ENCODE measurements at regions not wholly inside any gene's neighbourhood (a gene's known extent, or its start where the extent isn't known, plus 50 kb on each side); places are given as distances from the start of the nearest gene placed in this dataset.

DNA sequence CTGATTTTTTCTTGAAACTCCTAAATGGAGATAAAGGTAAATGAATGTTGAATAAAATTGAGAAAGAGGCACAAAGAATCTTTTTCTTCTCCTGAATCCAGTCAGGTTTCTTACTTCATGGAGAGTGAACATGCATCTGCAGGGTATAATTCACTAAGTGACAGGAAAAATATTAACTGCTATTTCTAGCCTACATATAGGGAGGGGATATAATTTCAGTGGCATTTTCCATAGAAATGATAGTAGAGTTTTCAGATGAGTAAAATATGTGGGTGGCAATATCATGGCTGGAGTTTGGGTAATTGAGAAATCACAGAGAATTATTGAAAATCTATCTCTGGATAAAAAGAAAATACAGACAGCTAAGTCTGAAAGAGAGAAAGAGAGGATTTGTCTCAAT, 1227.0 kb upstream of the GJE1 start:
- DNase-seq, result no peak
- intact Hi-C loops (cut with DNase I), result no loop called here
- no peak overlapping the region for H3K27ac ChIP-seq
- H3K36me3 ChIP-seq, result no peaks in the 10 kb centered on the region
- TF ChIP-seq CTCF (IDR thresholded peaks at IDR 0.05) (no peak), POLR2A (IDR thresholded peaks at IDR 0.05) (no peak)
- H3K27me3 ChIP-seq, result no peaks in the 10 kb centered on the region
- no peak for ATAC-seq
- H3K9me3 ChIP-seq, result peaks cover 0 to 17% (median 3%) of the 10 kb centered on the region in 12 donors
- no peaks in the 10 kb centered on the region for H3K4me1 ChIP-seq
- H3K4me3 ChIP-seq, result no peak overlapping the region

GRCh38 chr6:140905050-140905449, 1227.7 kb upstream of the GJE1 start:
- H3K27ac ChIP-seq, result no peak overlapping the region
- 90 to 94% (median 93%) methylated on average over 1 of the region's 1 CpG for WGBS, 4 donors
- H3K4me3 ChIP-seq, result no peak overlapping the region
- intact Hi-C loops (cut with DNase I), result no loop called here
- peaks cover 0 to 17% (median 3%) of the 10 kb centered on the region in 12 donors for H3K9me3 ChIP-seq
- H3K36me3 ChIP-seq, result no peaks in the 10 kb centered on the region
- H3K27me3 ChIP-seq, result no peaks in the 10 kb centered on the region
- no peak for ATAC-seq
- no peak for DNase-seq
- H3K4me1 ChIP-seq, result no peaks in the 10 kb centered on the region
- TF ChIP-seq POLR2A (IDR thresholded peaks at IDR 0.05), result no peak
- no peak for TF ChIP-seq CTCF (IDR thresholded peaks at IDR 0.05)

DNA sequence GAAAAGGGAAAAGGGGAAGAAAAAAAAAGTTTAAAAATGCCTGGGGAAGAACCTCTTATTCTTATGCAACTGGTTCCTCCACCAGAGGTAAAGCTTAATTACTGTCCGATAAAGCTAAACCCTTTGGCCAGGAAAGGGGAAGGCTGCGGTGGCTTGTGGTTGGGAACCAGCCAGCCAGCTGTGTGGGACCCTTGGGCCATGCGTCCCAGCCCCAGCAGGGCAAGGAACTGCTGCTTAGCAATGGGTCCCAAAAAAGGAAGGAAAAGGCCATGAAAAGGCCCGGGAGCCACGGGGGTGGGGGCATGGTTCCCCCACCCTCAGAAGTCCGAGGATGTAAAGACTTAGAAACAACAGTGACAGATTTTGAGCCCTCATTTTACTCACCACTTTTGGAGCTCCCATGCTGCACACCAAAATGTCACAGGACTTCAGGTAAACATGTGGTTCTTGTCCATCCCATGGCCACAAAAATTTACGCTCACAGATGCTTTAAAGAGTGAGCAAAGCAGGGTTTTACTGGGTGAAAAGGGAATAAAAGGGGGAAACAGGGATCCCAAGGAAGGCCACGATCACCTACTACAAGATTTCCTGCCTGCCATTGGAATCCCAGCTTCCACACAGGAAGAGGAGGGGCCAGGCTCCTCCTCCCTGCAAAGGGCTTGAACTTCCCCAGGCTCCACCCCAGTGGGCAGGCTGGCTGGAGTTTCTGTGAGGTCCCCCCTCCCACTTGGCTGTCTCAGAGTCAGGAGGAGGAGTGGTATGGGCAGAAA, 1234.7 kb upstream of the GJE1 start:
- DNase-seq, result peak in 2 of 5 donors; percentile 19 to 45
- TF ChIP-seq POLR2A (IDR thresholded peaks at IDR 0.05) (no peak), CTCF (IDR thresholded peaks at IDR 0.05) (no peak)
- H3K36me3 ChIP-seq, result no peaks in the 10 kb centered on the region
- H3K9me3 ChIP-seq, result peaks cover 0 to 24% (median 3%) of the 10 kb centered on the region in 12 donors
- 80 to 84% (median 81%) methylated on average over 8 of the region's 8 CpGs for WGBS, 4 donors
- H3K27me3 ChIP-seq, result no peaks in the 10 kb centered on the region
- intact Hi-C loops (cut with DNase I), result no loop called here
- peak overlapping the region in 9 of 12 donors; percentile 5 to 54 (median 33) for H3K4me3 ChIP-seq
- peaks cover 0 to 3% (median 0%) of the 10 kb centered on the region in 12 donors for H3K4me1 ChIP-seq
- H3K27ac ChIP-seq, result peak overlapping the region in 3 of 12 donors; percentile 11 to 40 (median 23)
- peak; percentile 52 to 74 (median 60) for ATAC-seq

DNA sequence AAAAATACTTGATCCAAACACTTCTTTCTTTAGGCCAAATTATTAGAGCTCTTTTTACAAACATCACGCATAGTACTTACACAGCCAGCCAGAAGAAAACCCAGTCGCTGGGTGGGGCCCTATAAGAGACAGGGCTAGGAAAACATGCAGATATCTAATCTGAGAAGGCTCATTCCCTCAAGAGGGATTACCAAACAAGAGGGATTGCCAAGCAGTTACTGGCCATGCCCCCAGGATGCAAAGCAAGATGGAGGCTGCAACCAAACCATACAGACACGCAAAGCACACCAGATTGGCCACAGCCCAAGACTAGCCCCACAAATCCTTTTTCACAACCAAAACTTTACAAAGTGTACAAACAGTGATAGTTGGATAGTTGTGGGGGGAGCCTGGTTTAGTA, 1235.4 kb upstream of the GJE1 start:
- Histone ChIP-seq H3K27ac (peak overlapping the region in 1 of 12 donors; percentile 23), H3K9me3 (peaks cover 0 to 24% (median 3%) of the 10 kb centered on the region in 12 donors), H3K4me1 (peaks cover 0 to 3% (median 0%) of the 10 kb centered on the region in 12 donors), H3K36me3 (no peaks in the 10 kb centered on the region), H3K27me3 (no peaks in the 10 kb centered on the region), H3K4me3 (peak overlapping the region in 8 of 12 donors; percentile 14 to 54 (median 34))
- ATAC-seq, result no peak
- WGBS, 4 donors, result 80 to 93% (median 88%) methylated on average over 3 of the region's 3 CpGs
- intact Hi-C loops (cut with DNase I), result no loop called here
- TF ChIP-seq POLR2A (IDR thresholded peaks at IDR 0.05) (no peak), CTCF (IDR thresholded peaks at IDR 0.05) (no peak)
- no peak for DNase-seq

All from heart left ventricle (tissue), 16 donors.